ENCODE measurements at regions not wholly inside any gene's neighbourhood (a gene's known extent, or its start where the extent isn't known, plus 50 kb on each side); places are given as distances from the start of the nearest gene placed in this dataset.
"Not testable (repeated sequence)": the region's sequence is repeated elsewhere in the genome, so short reads cannot be mapped to it uniquely, and the experiment has no call there.

DNA sequence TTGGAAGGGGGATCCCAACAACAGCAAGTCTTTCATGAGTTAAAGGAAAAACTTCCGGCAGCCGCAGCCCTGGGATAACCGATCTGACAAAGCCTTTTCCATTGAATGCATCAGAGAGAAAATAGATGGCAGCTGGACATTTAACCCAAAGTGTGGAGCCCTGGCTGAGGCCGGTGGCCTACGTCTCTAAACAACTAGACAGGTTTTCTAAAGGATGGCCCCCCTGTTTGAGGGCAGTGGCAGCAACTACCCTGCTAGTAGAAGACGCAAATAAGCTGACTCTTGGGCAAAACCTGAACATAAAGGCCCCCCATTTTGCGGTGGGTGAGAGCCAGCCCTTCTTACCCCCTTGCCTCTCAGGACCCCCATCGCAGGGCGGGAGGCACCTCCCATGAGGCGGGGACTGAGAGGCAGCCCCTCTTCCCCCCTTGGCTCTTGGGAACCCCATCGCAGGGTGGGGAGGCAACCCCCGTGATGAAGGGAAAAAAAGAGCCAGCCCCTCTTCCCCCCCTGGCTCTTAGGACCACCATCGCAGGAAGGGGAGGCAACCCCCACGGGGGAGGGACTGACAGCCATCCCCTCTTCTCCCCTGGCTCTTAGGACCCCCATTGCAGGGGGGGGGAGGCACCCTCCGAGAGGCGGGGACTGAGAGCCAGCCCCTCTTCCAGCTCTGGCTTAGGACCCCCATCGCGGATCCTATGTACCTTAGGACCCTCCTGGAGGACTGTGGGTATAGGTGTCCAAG is 2422.9 kb upstream of the PCDH20 start:
- DNase-seq (ENCODE audit: low spot score), result no peak

DNA sequence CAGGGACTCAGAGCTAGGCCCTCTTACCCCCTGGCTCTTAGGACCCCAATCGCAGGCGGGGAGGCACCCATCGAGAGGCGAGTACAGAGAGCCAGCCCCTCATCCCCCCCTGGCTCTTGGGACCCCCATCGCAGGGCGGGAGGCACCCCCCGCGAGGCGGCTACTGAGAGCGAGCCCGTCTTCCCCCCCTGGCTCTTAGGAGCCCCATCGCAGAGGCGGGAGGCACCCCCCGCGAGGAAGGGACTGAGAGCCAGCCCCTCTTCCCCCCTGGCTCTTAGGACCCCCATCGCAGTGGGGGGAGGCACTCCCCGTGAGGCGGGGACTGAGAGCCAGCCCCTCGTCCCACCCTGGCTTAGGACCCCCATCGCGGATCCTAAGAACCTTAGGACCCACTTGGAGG is 2422.1 kb upstream of the PCDH20 start:
- DNase-seq (ENCODE audit: low spot score), result not testable (repeated sequence)

DNA sequence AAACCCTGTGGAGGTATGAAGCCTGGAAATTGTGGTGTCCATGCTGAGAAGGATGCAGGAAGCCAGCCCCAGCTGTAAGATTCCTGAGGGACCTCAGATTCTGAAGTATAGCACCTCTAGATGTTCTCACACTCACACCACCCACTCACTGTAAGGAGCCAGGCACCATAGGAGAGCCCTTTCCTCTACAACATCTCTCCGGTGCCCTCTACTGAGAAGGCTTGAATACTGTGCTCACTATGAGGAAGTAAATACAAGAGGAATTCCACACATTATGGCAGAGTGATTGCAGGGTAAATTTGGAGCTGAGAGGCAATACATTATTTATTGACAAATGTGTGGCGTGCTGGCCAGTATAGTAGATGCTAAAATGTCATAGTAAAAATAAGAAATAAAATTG is 2414.0 kb upstream of the PCDH20 start:
- DNase-seq (ENCODE audit: low spot score), result not testable (repeated sequence)

DNA sequence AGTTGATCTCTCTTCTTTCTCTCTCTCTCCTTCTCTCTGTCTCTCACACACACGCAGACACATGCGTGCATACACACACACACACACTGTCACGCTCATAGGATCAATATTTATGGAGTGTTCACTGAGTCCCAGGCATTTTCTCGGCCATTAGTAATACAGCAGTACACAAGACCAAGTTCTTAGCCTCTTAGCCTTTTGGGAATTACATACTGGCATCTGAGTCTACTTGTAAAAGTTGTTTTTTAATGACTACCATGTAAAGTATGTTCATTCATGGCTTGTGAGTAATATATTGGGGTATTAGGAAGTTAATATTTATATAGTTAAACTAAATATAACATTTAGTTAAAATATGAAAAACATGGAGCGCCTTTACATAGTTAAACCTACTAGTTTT is 2406.1 kb upstream of the PCDH20 start:
- DNase-seq (ENCODE audit: low spot score), result not testable (repeated sequence)

DNA sequence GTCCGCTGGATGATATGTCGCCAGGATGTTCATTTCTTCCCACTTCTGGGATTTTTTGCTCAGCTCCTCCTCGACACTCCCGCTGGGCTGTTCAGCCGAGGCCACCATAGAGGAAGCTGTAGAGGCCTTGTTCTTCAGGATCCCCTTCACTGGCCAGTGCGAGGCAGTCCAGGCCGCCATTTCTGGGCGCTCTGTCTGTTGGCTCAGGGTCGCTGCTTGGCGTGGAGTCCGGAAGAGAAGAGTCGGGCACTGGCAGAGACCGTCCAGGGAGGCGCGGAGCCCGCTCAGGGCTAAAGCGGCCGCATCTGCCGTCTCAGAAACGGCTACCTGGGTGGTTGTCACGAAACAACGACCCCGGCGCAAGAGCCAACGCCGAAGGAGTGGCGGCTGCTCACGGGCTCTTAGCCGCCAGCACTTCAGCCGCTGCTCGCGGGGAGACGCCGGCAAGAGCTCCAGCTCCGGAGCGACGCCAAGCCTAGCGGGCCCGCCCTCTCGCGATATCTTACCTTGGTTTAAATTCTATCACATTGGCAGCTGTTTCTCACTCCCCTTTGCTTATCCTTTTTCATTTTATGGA is 2395.9 kb upstream of the PCDH20 start:
- not testable (repeated sequence) for DNase-seq (ENCODE audit: low spot score)

DNA sequence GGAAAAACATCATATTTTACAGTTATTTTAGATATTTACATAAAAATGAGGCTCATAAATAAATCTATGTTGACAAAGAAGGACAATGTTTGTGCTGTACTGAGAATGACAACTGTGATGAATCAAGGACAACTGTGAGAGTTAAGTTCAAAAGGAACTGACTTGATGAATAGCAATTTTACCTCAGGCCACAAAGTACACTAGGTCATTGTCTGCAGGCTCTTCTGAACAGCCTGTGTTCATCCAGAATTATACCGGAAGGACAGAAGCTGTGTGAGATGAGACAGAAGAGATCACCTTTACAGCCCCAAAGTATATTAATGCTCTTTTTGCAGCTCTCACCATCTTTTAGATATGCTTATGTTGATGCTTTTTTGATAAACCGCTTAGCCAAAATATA is 2375.5 kb upstream of the PCDH20 start:
- DNase-seq (ENCODE audit: low spot score), result not testable (repeated sequence)

DNA sequence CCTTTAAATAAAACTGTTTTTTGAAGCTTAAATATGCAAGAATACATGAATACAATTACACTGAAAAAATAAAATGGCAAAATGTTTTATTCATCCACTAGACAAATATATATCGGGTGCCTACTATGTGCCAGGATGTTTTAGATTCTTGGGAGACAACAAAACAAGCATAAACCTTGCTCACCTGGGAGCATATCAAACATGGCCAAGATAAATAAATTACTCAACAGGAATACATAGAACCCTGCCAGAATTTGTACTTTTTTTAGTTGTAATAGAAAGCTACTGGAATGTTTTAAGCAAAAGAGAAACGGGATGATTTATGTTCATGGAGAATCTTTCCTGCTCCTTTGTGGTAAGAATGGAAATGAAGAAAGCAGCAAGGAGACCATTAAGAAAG is 2358.5 kb upstream of the PCDH20 start:
- no peak for DNase-seq (ENCODE audit: low spot score)

DNA sequence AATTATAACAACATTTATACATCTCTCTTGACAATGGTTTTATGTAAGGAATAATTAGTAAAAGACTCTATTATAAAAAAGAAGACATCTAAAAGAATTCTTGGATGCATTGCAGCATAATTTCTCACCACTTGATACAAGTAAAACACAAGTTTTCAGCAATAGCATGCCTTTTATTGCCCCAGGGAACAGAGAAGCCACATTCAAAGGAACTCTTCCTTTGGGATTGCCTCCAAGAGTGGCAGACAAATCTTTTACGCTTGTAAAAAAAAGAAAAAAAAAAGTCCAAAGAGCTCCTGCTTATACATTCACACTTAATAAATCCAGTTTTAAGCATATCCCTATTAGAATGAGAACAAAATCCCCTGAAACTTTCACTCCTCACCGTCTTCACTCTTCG is 2357.8 kb upstream of the PCDH20 start:
- no peak for DNase-seq (ENCODE audit: low spot score)

DNA sequence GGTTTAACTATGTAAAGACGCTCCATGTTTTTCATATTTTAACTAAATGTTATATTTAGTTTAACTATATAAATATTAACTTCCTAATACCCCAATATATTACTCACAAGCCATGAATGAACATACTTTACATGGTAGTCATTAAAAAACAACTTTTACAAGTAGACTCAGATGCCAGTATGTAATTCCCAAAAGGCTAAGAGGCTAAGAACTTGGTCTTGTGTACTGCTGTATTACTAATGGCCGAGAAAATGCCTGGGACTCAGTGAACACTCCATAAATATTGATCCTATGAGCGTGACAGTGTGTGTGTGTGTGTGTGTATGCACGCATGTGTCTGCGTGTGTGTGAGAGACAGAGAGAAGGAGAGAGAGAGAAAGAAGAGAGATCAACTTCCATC is 2342.0 kb upstream of the PCDH20 start:
- not testable (repeated sequence) for DNase-seq (ENCODE audit: low spot score)

DNA sequence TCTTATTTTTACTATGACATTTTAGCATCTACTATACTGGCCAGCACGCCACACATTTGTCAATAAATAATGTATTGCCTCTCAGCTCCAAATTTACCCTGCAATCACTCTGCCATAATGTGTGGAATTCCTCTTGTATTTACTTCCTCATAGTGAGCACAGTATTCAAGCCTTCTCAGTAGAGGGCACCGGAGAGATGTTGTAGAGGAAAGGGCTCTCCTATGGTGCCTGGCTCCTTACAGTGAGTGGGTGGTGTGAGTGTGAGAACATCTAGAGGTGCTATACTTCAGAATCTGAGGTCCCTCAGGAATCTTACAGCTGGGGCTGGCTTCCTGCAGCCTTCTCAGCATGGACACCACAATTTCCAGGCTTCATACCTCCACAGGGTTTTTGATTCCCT is 2334.2 kb upstream of the PCDH20 start:
- DNase-seq (ENCODE audit: low spot score), result not testable (repeated sequence)

DNA sequence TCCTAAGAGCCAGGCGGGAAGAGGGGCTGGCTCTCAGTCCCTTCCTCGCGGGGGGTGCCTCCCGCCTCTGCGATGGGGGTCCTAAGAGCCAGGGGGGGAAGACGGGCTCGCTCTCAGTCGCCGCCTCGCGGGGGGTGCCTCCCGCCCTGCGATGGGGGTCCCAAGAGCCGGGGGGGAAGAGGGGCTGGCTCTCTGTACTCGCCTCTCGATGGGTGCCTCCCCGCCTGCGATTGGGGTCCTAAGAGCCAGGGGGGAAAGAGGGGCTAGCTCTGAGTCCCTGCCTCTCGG is 2326.1 kb upstream of the PCDH20 start:
- not testable (repeated sequence) for DNase-seq (ENCODE audit: low spot score)

DNA sequence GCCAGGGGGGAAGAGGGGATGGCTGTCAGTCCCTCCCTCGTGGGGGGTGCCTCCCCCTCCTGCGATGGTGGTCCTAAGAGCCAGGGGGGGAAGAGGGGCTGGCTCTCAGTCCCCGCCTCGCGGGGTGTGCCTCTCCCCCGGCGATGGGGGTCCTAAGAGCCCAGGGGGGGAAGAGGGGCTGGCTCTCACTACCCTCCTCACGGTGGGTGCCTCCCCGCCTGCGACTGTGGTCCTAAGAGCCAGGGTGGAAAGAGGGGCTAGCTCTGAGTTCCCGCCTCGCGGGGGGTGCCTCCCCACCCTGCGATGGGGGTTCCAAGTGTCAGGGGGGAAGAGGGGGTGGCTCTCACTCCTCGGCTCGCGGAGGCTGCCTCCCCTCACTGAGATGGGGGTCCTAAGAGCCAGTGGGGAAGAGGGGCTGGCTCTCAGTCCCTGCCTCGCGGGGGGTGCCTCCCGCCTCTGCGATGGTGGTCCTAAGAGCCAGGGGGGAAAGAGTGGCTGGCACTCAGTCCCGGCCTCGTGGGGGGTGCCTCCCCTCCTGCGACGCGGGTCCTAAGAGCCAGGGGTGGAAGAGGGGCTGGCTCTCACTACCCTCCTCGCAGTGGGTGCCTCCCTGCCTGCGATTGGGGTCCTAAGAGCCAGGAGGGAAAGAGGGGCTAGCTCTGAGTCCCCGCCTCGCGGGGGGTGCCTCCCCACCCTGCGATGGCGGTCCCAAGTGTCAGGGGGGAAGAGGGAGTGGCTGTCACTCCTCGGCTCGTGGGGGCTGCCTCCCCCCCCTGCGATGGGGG is 2325.6 kb upstream of the PCDH20 start:
- no peak for DNase-seq (ENCODE audit: low spot score)

DNA sequence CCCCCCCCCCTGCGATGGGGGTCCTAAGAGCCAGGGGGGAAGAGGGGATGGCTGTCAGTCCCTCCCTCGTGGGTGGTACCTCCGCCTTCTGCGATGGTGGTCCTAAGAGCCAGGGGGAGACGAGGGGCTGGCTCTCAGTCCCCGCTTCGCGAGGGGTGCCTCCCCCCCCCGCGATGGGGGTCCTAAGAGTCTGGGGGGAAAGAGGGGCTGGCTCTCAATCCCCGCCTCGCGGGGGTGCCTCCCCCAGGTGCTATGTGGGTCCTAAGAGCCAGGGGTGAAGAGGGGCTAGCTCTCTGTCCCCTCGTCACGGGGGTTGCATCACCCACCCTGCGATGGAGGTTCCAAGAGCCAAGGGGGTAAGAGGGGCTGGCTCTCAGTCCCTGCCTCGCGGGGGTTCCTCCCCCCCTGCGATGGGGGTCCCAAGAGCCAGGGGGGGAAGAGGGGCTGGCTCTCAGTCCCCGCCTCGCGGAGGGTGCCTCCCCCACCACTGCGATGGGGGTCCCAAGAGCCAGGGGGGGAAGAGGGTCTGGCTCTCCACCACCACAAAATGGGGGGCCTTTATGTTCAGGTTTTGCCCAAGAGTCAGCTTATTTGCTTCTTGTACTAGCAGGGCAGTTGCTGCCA is 2323.6 kb upstream of the PCDH20 start:
- not testable (repeated sequence) for DNase-seq (ENCODE audit: low spot score)

DNA sequence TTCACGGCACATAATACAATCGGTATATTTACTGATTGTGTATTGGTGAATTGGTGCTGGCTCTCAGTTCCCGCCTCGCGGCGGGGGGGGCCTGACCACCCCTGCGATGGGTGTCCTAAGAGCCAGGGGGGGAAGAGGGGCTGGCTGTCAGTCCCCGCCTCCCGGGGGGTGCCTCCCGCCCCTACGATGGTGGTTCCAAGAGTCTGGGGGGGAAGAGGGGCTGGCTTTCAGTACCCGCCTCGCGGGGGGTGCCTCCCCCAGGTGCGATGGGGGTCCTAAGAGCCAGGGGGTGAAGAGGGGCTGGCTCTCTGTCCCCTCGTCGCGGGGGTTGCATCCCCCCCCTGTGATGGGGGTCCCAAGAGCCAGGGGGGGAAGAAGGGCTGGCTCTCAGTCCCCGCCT is 2321.8 kb upstream of the PCDH20 start:
- no peak for DNase-seq (ENCODE audit: low spot score)

DNA sequence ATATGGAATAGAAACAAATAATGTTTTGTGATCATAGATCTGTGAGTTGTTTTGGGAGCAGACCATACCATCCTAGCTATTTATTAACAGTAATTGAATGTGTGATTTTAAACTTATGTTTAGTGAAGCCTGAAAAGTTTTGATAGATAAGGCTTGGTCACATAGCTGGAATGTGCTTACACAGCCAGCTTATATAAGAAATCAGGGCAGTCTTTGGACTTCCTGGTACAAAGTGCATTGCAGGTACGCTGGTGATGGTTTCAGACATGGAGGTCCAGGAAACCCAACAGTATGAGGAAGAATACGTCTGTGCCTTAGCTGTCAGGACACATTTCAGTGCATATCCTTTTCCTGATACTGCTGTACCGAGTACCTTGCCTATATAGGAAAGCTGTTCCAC is 2316.2 kb upstream of the PCDH20 start:
- no peak for DNase-seq (ENCODE audit: low spot score)

DNA sequence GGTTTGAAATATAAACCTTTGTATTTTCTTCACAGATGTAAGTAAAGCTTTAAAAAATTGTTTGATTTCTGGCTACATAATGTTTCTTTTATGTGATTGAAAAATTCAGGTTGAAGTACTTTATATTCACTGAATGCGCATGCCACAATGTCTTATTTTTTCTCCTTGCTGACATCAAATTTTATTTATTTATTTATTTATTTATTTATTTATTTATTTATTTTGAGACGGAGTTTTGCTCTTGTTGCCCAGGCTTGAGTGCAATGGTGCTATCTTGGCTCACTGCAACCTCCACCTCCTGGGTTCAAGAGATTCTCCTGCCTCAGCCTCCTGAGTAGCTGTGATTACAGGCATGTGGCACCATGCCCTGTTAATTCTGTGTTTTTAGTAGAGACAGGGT is 2296.5 kb upstream of the PCDH20 start:
- not testable (repeated sequence) for DNase-seq (ENCODE audit: low spot score)

DNA sequence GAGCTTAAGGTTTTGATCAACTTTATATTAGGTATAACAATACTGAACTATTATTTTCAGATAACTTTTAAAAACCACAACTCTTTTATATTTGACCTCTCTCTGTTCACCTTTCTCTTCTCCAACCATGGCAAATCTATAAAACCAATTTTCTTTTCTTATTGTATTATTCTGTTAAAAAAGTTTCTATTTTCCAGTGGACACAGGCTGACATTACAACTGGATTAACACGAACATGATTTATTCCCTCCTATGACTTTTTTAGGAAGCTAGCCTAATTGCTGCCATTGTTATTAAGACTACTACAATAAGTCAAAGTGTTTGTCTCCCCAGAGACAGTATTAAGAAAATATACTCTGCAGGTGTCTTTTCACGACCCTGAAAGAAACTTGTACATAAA is 2291.1 kb upstream of the PCDH20 start:
- DNase-seq (ENCODE audit: low spot score), result no peak

DNA sequence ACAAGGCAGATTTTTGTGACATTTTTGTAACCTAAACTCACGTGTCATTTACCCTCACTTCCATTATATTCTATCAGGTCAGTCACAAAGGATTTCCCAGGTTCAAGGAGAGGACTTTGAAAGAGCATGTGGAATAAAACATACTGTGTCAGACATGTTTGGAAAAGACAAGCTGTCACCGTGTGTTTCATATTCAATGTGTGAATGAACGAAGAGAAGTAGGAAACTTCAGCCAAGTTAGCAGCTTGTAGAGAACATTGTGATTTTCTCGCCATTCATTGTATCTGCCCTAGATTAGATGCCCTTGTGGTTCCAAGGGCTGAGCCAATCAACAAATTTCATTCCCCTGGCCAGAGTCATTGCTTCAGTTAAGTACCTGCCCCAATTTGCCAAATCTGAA is 2288.9 kb upstream of the PCDH20 start:
- no peak for DNase-seq (ENCODE audit: low spot score)

DNA sequence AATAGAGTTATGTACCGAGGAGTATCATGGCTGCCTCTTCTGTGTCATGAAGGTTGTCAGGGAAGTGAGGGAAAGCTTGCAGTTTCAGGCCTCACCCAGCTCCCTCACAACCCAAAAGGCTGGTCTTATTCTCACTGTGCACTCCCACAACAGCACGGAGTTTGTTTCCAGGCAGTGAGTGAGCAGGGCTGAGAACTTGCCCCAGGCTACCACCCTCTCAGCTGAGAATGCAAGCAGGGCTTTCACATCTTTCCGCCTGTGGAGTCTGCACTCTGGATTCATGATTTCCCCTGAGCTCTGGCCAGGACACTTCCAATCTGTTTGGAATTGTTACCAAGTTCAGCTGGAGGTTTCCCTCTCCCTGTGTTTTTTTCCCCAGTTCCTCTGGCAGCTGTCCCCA is 2284.7 kb upstream of the PCDH20 start:
- no peak for DNase-seq (ENCODE audit: low spot score)

DNA sequence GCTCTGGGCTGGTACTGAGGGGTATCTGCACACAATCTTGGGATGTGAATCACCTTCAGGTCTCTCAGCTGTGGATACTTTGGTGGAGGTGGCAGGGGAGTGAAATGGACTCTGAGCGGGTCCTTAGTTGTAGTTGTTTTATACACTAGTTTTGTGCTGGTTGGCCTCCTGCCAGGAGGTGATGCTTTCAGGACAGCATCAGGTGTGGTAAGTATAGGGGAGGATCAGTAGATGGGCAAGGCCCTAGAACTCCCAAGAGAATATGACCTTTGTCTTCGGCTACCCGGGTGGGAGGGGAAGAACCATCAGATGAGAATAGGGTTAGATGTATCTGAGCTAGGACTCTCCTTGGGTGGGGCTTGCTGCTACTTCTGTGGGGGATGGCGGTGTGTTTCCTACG is 2284.3 kb upstream of the PCDH20 start:
- DNase-seq (ENCODE audit: low spot score), result no peak

DNA sequence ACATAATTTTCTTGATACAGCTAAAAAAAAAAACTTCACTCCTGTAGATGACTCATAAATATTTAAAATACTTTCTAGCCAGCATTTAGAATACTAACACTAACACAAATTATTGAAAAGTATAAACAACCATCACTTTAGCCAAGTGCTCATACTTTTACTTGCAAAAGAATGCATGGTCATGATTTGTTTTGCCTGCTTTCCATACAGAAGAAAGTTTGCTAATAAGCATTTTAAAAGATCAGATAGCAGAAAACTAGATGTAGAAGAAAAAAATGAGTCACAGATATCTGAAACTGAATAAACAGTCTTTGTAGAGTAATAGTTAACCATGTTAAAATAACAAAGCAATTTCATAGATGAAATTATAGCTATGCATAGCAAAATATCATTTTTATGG is 2280.4 kb upstream of the PCDH20 start:
- no peak for DNase-seq (ENCODE audit: low spot score)

DNA sequence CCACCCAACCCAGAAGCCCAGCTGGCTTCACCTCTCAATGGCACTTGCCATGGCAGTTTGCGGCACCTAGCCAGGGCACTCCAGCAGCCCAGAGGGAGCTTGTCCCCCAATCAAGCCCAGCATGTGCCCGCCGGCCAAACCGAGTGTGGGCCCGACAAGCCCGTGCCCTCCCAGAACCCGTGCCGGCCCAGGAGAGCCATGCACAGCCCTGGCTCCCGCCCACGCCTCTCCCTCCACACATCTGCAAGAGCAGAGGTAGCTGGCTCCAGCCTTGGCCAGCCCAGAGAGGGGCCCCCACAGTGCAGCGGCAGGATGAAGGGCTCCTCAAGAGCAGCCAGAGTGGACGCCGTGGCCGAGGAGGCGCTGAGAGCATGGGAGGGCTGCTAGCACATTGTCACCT is 2278.0 kb upstream of the PCDH20 start:
- no peak for DNase-seq (ENCODE audit: low spot score)

DNA sequence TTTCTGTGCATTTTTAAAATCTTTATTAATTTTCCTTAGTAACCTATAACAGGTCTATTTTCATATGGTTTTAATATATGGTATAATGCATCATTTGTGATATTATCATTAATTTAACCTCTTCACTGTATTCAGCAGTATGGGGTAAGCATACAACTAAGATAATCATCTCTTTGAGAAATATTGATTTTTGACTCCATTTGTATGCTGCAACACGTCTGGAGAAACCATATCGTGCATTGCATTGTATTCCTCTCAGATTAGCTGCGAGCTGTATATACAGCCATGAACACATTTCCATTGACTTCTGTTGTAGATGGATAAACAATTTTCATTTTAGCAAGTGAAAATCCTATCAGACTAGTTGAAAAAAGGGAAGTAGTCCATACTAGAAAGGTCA is 2275.8 kb upstream of the PCDH20 start:
- DNase-seq (ENCODE audit: low spot score), result no peak
